A549 (cell line): ENCODE measurements at regions not wholly inside any gene's neighbourhood (a gene's known extent, or its start where the extent isn't known, plus 50 kb on each side); places are given as distances from the start of the nearest gene placed in this dataset.
"Not testable (repeated sequence)": the region's sequence is repeated elsewhere in the genome, so short reads cannot be mapped to it uniquely, and the experiment has no call there.

ENCODE experiments used
- ATAC-seq, 2 experiments: fragments of 200-7000 bp in 1 of 2; fragments of >200 bp in 1 of 2; cut with Nextera tagmentation in 1 of 2; cut with Tn5 transposase in 1 of 2; 3 replicates each; pipeline versions ENCODE4 v1.8.0 to v1.9.1; 2018 to 2020; ENCODE audit warnings: mild to moderate bottlenecking in 1 of 2, moderate library complexity in 1 of 2
- CTCF ChIA-PET: fragments of 300-600 bp; sonication (Branson Sonifier 250); formaldehyde crosslinking; extraction: SDS; loops from one replicate; lab custom pipeline; 2021; ENCODE audit warnings: antibody characterized with exemption, inconsistent platforms; lab: Yijun Ruan, JAX
- POLR2A ChIA-PET: fragments of 350-600 bp; formaldehyde crosslinking; extraction: SDS; loops from one replicate; lab custom pipeline; 2021; ENCODE audit warnings: antibody characterized with exemption, inconsistent platforms; lab: Yijun Ruan, JAX
- DNase-seq, 2 experiments: peaks; one replicate each; pipeline versions ENCODE4 v3.0.0 to v3.0.0-alpha.2; 2011 to 2016; ENCODE audit warnings: low read depth in 1 of 2, low spot score in 1 of 2
- FAIRE-seq: peaks from 2 replicates; lab custom pipeline; 2011; peaks lifted over from hg19 to GRCh38; lab: Jason Lieb, UNC
- H3K27ac ChIP-seq, 2 experiments: fragments of >200 bp; sonication (Bioruptor Twin); formaldehyde crosslinking; 3 replicates each; pipeline ENCODE4 v1.5.1; 2016 to 2017
- H3K4me1 ChIP-seq: fragments of >200 bp; sonication (Bioruptor Twin); formaldehyde crosslinking; 3 replicates; pipeline ENCODE4 v1.6.1; 2016
- H3K4me2 ChIP-seq: fragments of >200 bp; sonication (Bioruptor Twin); formaldehyde crosslinking; 3 replicates; pipeline ENCODE4 v1.6.1; 2016
- H3K4me3 ChIP-seq: fragments of >200 bp; sonication (Bioruptor Twin); formaldehyde crosslinking; 3 replicates; pipeline ENCODE4 v1.5.1; 2016
- H3K9me3 ChIP-seq: fragments of >200 bp; sonication (Bioruptor Twin); formaldehyde crosslinking; 3 replicates; pipeline ENCODE4 v1.6.1; 2016
- EP300 ChIP-seq, 2 experiments: fragments of >200 bp; sonication (Bioruptor Twin); formaldehyde crosslinking; IDR thresholded peaks; 2 replicates in 1 of 2; 3 replicates in 1 of 2; pipeline ENCODE4 v1.6.1; 2016 to 2017
- FOSB ChIP-seq: fragments of 250-450 bp; sonication (Bioruptor Pico); IDR thresholded peaks from 2 replicates; pipeline ENCODE4 v1.5.0; 2020; ENCODE audit warnings: mild to moderate bottlenecking, moderate library complexity
- FOSL2 ChIP-seq, 2 experiments: fragments of 450-650 bp in 1 of 2; fragments of >200 bp in 1 of 2; sonication (Bioruptor Twin) in 1 of 2; formaldehyde crosslinking; IDR thresholded peaks; 2 replicates each; pipeline versions ENCODE4 v1.5.0 to v1.6.1; 2016 to 2020; ENCODE audit warnings: mild to moderate bottlenecking in 1 of 2, moderate library complexity in 1 of 2
- FOXS1 ChIP-seq: fragments of 250-450 bp; sonication (Bioruptor Pico); IDR thresholded peaks from 2 replicates; pipeline ENCODE4 v1.5.0; 2020; ENCODE audit warnings: mild to moderate bottlenecking, moderate library complexity
- HEYL ChIP-seq: fragments of 250-450 bp; sonication (Bioruptor Pico); IDR thresholded peaks from 2 replicates; pipeline ENCODE4 v1.8.0; 2021; ENCODE audit warnings: mild to moderate bottlenecking, moderate library complexity
- HOXB13 ChIP-seq: fragments of 250-450 bp; sonication (Bioruptor Pico); IDR thresholded peaks from 2 replicates; pipeline ENCODE4 v1.5.0; 2020; ENCODE audit warnings: low read depth, mild to moderate bottlenecking, moderate library complexity
- JUN ChIP-seq, 2 experiments: fragments of >200 bp; sonication (Bioruptor Twin); formaldehyde crosslinking; IDR thresholded peaks; 2 replicates in 1 of 2; 3 replicates in 1 of 2; pipeline ENCODE4 v1.6.1; 2016 to 2017
- KDM5A ChIP-seq: fragments of 200-600 bp; sonication (generic); IDR thresholded peaks from 2 replicates; pipeline ENCODE4 v1.6.1; 2016; ENCODE audit warnings: antibody characterized with exemption, mild to moderate bottlenecking
- MYC ChIP-seq: IDR thresholded peaks from 2 replicates; pipeline ENCODE4 v1.6.1; 2012; ENCODE audit warnings: mild to moderate bottlenecking, inconsistent platforms, low read length, improper control_type of control experiment, borderline replicate concordance
- NR3C1 ChIP-seq: fragments of >200 bp; sonication (Bioruptor Twin); formaldehyde crosslinking; IDR thresholded peaks from 3 replicates; pipeline ENCODE4 v1.6.1; 2017
- RAD21 ChIP-seq, 2 experiments: fragments of >200 bp in 1 of 2; sonication (Bioruptor Twin) in 1 of 2; formaldehyde crosslinking in 1 of 2; IDR thresholded peaks in 1 of 2; conservative IDR thresholded peaks in 1 of 2; 2 replicates in 1 of 2; 3 replicates in 1 of 2; pipeline ENCODE4 v1.6.1; 2012 to 2018; ENCODE audit warnings: inconsistent platforms in 1 of 2
- RFX5 ChIP-seq: fragments of 450-650 bp; IDR thresholded peaks from 2 replicates; pipeline ENCODE4 v1.7.1; 2014; ENCODE audit warnings: antibody characterized with exemption, mild to moderate bottlenecking, moderate library complexity
- SMC3 ChIP-seq: fragments of >200 bp; sonication (Bioruptor Twin); formaldehyde crosslinking; IDR thresholded peaks from 3 replicates; pipeline ENCODE4 v1.6.1; 2018; ENCODE audit warnings: inconsistent platforms
- SREBF2 ChIP-seq: fragments of 450-650 bp; IDR thresholded peaks from 2 replicates; pipeline ENCODE4 v1.6.1; 2014; ENCODE audit warnings: mild to moderate bottlenecking, moderate library complexity
- TFCP2L1 ChIP-seq: fragments of 250-450 bp; sonication (Bioruptor Pico); IDR thresholded peaks from 2 replicates; pipeline ENCODE4 v1.5.0; 2021; ENCODE audit warnings: mild to moderate bottlenecking
- WGBS: methylation state at CpG from one replicate; pipeline ENCODE4 v1.1.6; 2017; ENCODE audit errors: missing lambda C conversion rate; 5-methylcytosine and 5-hydroxymethylcytosine counted together
- TF ChIP-seq, protein P1 (sequence below): fragments of 250-450 bp; sonication (Bioruptor Pico); IDR thresholded peaks from 2 replicates; pipeline ENCODE4 v1.5.0; 2020; ENCODE audit warnings: low read depth, mild to moderate bottlenecking, moderate library complexity
- TF ChIP-seq, protein P2 (sequence below): fragments of 150-350 bp; IDR thresholded peaks from 2 replicates; pipeline ENCODE4 v1.6.1; 2014; ENCODE audit warnings: low read depth, mild to moderate bottlenecking, low read length

DNA sequence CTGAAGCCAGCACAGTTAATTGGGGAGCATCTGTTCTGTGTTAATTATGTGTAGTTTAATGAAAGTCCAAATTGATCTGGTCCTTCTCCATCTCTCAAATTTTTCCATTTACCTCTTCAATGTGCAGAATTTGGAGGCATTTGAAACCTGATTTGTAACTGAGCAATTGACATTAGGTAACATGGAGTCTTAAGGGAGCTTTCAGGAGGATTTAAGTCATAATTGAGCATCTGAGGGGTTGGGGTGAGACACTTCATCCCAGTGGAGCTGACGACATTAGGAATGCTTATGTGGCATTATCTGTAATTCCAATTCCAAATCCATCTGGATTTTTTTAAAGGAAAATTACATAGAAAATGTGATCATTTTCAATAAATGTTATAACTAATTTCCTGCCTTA is 1015.9 kb downstream of the TLE1 start (continued):
- no peak for TF ChIP-seq SREBF2
- TF ChIP-seq EP300 (IDR thresholded peaks at IDR 0.05), result no peak
- TF ChIP-seq JUN (IDR thresholded peaks at IDR 0.05), result no peak
- TF ChIP-seq KDM5A, result no peak
- TF ChIP-seq, all 56 proteins: peak for 0

DNA sequence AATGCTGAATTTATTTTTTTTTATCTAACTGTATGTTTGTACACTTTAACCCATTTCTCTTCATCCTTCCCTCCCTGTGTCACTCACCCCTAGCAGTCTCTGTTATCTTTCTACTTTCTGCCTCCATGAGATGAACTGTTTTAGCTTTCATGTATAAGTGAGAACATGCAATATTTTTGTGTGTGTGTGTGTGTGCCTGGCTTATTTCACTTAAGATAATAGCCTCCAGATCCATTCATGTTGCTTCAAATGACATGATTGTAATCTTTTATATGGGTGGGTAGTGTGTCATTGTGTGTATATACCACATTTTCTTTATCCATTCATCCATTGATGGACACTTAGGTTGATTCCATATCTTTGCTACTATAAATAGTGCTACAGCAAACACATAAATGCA is 1023.9 kb downstream of the TLE1 start:
- no peak for FAIRE-seq
- ATAC-seq, result no peak
- Histone ChIP-seq H3K4me3 (no peak overlapping the region), H3K9me3 (peaks cover 7% of the 10 kb centered on the region; the same call in 1 of the 3 replicates)
- TF ChIP-seq, protein P1, sequence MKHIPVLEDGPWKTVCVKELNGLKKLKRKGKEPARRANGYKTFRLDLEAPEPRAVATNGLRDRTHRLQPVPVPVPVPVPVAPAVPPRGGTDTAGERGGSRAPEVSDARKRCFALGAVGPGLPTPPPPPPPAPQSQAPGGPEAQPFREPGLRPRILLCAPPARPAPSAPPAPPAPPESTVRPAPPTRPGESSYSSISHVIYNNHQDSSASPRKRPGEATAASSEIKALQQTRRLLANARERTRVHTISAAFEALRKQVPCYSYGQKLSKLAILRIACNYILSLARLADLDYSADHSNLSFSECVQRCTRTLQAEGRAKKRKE (CRISPR knock-in tag), result no peak
- TF ChIP-seq, protein P2, sequence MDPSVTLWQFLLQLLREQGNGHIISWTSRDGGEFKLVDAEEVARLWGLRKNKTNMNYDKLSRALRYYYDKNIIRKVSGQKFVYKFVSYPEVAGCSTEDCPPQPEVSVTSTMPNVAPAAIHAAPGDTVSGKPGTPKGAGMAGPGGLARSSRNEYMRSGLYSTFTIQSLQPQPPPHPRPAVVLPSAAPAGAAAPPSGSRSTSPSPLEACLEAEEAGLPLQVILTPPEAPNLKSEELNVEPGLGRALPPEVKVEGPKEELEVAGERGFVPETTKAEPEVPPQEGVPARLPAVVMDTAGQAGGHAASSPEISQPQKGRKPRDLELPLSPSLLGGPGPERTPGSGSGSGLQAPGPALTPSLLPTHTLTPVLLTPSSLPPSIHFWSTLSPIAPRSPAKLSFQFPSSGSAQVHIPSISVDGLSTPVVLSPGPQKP, result no peak
- TF ChIP-seq, all 56 proteins: peak for 0
- Histone ChIP-seq H3K27ac (no peak overlapping the region), H3K4me1 (no peaks in the 10 kb centered on the region), H3K4me2 (no peak overlapping the region)
- ChIA-PET CTCF (no interaction called here), POLR2A (no interaction called here)
- DNase-seq, result no peak

DNA sequence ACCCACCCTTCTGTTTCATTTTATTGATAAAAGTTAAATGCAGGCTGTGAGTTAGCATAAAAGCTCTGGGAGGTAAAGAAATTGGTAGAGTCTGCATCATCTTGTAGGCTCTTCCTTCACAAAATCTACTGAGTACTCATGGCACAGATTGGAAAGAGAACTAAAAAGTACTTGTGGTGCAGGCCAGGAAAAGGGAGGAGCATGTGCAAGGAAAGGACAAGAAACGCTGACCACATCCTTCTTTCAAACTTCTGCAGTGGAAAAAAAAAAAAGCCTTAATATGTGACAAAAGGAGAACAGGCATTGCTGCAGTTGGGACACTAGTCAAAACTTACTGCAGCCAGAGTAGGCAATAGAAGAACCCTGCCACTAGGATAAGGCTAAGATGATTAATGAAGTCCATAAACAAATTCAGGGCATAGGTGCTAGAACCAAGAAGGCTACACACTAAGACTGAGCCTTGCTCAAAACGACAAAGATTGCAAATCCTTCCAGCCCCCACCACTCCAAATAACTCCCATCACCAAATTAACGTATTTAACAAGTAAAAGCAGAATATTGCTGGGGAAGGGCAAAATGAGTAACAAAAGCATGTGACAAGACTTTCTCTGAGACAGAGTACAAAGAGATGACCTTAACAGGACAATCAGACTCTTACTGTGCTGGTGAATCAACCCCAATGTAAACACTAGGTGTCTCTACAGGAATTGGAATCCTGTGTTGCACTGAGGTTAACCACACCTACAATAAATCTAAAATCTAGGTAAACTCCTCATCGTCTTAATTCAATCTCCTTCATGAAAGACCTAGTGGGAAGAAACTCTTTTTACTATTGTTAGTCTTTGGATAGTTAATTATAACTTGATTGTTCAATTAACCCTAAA is 1024.8 kb downstream of the TLE1 start:
- CTCF ChIA-PET, result no interaction called here

DNA sequence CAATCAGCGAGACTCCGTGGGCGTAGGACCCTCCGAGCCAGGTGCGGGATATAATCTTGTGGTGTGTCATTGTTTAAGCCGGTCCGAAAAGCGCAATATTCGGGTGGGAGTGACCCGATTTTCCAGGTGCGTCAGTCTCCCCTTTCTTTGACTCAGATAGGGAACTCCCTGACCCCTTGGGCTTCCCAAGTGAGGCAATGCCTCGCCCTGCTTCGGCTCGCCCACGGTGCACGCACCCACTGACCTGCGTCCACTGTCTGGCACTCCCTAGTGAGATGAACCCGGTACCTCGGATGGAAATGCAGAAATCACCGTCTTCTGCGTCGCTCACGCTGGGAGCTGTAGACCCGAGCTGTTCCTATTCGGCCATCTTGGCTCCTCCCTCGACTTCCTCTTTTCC is 1029.6 kb downstream of the TLE1 start:
- POLR2A ChIA-PET, FAIRE-seq, DNase-seq, H3K4me3 ChIP-seq, H3K27ac ChIP-seq, ATAC-seq, H3K4me2 ChIP-seq, H3K9me3 ChIP-seq, CTCF ChIA-PET, H3K4me1 ChIP-seq: not testable (repeated sequence)
- WGBS, result 54% methylated on average over 23 of the region's 26 CpGs

More for the DNA sequence above, 1024.8 kb downstream of the TLE1 start:
- WGBS, result 10% methylated on average over 4 of the region's 4 CpGs
- H3K27ac ChIP-seq, result no peak overlapping the region
- POLR2A ChIA-PET, result no interaction called here
- no peak overlapping the region for H3K4me3 ChIP-seq
- DNase-seq, result peak; percentile 6 to 10
- TF ChIP-seq SMC3 (0 out of 3 replicates have a peak, but pooled peaks have one; percentile 14), HEYL (no peak), NR3C1 (no peak), FOXS1 (CRISPR knock-in tag) (no peak), HOXB13 (no peak), RAD21 (conservative IDR thresholded peaks at IDR 0.05 in 1 of 2, IDR thresholded peaks at IDR 0.05 in 1 of 2) (peak in 1 of 2 experiments; percentile 41; a peak in 3 of 5 replicates), TFCP2L1 (CRISPR knock-in tag) (no peak), FOSL2 (IDR thresholded peaks at IDR 0.05) (no peak), FOSL2 (CRISPR knock-in tag; IDR thresholded peaks at IDR 0.05) (no peak), FOSB (CRISPR knock-in tag) (no peak), JUN (IDR thresholded peaks at IDR 0.05) (no peak), MYC (no peak), RFX5 (no peak)
- FAIRE-seq, result no peak
- peak in 1 of 2 experiments; percentile 53; a peak in 1 of 6 replicates for ATAC-seq
- no peaks in the 10 kb centered on the region for H3K9me3 ChIP-seq
- H3K4me2 ChIP-seq, result no peak overlapping the region
- no peaks in the 10 kb centered on the region for H3K4me1 ChIP-seq
